ENCODE measurements at regions not wholly inside any gene's neighbourhood (a gene's known extent, or its start where the extent isn't known, plus 50 kb on each side); places are given as distances from the start of the nearest gene placed in this dataset.

- no peak for DNase-seq (ENCODE audit: low read depth, low spot score)
Measured at GRCh38 chr10:121416071-121416470, 182.2 kb downstream of the FGFR2 start.

DNA sequence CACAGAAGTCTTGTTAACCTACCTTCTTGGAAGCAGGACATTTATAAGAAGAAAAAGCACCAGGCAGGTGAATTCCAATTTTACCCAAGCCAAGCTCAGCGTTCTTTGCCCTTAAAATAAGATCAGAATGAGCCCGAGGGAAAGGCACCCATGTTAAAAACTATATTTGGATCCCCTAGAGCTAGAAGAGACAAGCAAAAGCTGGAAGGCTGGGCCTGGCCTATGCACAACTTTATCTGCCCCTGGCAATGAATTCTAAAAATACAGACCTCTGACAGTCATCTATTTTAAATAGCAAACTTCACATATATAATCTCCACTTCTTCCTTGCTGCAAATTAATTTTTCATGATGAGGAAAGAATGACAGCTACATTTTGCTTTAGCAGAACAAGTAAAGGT lies 180.9 kb downstream of the FGFR2 start:
- DNase-seq (ENCODE audit: low read depth, low spot score) = no peak

DNA sequence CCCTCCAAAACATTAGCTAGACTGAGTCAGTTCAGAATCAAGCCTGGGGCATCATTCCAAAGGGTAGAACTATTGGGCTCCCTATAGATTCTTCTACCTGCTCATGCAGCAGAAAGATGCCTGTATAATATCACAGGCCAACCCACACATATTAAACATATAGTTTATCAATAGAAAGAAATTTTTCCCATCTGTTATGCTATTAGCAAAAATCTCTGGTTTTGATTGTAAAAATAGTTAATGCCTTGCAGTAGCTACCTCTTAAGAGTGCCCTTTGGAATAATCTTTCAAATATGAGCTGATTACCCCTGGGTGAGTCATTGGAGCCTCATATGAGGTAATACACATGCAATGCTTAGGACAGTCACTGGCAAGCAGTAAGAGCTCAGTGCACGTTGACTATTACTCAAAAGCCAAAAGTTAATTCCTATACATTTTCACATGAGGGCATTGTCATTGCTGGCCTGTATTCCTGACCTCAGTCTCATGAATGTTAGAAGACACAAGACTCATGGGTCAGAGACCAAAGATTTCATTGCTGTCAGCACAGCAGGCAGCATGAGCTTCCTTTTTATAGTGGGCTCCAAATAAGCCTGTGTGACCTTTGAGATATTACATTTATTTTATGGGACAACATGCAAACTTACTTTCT lies 180.0 kb downstream of the FGFR2 start:
- DNase-seq (ENCODE audit: low read depth, low spot score) = no peak

- no peak for DNase-seq (ENCODE audit: low read depth, low spot score)
Measured at GRCh38 chr10:121420006-121420405, 178.2 kb downstream of the FGFR2 start.

DNA sequence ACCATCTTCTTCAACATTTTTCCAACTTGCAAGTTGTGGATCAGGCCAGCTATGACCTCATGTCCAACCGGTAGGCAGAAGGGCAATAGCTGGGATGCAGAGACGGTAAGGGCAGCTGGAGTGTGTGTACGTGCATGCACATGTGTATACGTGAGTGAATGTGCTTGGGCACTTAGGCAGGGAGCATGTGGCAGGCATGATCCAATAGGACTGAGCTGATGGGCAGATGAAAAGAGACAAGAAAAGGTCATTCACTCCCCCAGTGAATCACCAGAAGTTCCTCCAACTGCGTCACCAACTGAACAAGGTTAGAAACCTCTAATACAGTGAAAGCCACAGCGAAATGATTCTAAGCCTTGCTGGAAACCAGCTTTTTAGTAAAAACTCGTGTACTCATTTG lies 176.1 kb downstream of the FGFR2 start:
- DNase-seq (ENCODE audit: low read depth, low spot score) = no peak

DNA sequence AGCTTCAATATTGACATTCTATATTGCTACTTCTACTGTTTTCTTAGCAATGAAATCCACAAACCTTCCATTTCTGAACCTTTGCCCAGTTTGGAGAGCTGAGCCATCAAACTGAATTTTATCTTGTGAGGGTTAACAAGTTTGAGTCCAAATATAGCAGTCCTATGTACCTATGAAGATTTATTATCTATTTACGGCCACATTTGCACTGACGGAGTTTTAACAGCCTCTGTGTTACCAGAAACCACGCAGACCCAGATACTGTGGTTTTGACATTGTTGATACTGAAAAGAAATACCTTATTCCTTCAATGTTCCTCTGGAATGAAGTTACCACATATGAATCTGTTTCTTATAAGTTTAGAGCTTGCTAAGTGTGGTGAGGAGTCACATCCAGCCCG lies 172.6 kb downstream of the FGFR2 start:
- DNase-seq (ENCODE audit: low read depth, low spot score) = no peak

DNA sequence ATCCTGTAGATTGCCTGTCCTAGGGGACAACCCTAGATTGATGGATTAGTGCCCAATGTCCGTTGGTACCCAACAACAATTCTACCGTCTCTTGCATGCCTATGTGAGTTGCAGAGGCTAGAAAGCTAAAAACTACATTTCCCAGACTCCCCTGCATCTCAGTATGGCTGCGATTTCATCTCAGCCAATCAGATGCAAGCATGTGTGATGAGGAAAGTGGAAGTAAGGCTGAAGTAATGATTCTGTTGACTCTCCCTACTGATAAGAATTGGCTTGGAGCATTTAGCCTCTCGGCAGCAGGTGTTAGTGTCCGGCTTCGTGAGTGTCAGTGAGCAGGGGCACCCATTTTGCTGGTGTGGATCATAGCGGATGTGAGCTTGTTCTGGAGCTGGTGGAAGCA lies 171.9 kb downstream of the FGFR2 start:
- no peak for DNase-seq (ENCODE audit: low read depth, low spot score)
